Tongue (tissue), 1 donor: ENCODE measurements at regions not wholly inside any gene's neighbourhood (a gene's known extent, or its start where the extent isn't known, plus 50 kb on each side); places are given as distances from the start of the nearest gene placed in this dataset.

ENCODE experiments used
- DNase-seq: peaks from one replicate; pipeline ENCODE4 v3.0.0-alpha.2; 2015

GRCh38 chr16:88289561-88289960, 93.2 kb upstream of the ZNF469 start:
- DNase-seq: no peak

DNA sequence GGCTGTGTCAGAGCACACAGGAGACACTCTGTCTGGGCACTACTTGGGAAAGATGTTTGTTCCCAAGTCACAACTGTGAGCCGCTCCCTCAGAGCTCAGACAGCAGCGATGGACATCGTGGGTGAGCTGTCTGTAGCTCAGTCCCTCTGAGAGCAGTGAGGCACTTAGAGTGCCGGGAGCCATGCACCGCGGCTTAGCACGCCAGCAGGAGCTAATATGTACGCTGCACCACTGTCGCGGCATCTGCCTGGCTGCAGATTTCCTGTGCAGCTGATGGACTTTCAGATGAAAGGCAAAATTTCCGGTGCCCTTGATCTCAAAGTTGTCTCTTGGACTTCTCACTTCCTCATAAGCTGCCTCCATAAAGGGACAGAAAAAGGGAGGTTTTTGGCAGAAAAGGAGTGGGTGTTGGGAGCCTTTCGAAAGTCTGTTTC, 92.8 kb upstream of the ZNF469 start:
- no peak for DNase-seq

- no peak for DNase-seq
Observed at GRCh38 chr16:88290850-88291830, 91.6 kb upstream of the ZNF469 start.

- no peak for DNase-seq
Observed at GRCh38 chr16:88292007-88292970, 90.5 kb upstream of the ZNF469 start.

DNA sequence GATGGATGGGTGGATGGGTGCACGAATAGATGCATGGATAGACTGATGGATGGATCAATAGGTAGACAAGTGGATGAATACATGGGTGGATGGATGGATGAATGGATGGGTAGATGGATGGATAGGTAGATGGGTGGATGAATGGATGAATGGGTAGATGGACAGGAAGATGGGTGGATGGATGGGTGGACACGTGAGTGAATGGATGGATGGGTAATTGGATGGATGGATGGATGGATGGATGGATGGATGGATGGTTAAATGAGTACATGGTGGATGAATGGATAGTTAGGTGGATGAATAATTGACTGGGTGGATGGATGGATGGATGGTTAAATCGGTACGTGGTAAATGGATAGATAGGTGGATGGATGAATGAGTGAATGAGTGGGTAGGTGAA, 89.7 kb upstream of the ZNF469 start:
- no peak for DNase-seq

DNA sequence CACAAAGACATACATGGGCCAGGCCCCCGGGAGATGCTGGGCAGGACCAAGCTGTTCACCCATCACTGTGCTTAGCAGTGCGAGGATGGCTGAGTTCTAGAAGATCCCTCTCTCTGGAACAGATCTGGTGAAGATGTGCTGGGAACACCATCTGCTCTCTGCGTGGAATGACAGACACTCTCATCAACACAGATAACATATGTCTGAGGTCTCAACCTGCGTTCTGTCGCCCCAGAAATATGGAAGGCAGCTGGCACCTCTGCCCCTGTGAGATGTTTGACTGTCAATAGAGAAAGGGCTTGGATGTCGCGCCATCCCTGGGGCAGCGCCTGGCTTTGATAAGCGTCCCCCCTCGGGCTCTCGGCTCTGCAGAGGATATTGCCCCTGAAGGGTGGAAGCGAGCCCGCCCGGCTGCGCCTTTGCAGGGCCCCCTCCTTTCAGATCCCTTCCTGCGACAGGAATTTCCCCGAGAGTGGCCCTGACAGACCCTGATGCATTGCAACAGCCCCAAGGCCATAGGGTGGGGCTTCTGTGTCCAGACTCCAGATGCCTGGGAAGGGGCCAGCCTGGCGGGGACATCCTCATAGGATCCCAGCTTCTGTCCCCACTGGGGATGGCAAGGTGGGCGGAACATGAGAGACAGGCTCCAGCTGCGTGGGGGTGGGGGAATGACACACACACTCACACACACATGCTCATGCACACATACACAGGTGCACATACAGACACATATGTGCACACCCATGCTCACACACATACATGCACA, 86.9 kb upstream of the ZNF469 start:
- DNase-seq: no peak

DNA sequence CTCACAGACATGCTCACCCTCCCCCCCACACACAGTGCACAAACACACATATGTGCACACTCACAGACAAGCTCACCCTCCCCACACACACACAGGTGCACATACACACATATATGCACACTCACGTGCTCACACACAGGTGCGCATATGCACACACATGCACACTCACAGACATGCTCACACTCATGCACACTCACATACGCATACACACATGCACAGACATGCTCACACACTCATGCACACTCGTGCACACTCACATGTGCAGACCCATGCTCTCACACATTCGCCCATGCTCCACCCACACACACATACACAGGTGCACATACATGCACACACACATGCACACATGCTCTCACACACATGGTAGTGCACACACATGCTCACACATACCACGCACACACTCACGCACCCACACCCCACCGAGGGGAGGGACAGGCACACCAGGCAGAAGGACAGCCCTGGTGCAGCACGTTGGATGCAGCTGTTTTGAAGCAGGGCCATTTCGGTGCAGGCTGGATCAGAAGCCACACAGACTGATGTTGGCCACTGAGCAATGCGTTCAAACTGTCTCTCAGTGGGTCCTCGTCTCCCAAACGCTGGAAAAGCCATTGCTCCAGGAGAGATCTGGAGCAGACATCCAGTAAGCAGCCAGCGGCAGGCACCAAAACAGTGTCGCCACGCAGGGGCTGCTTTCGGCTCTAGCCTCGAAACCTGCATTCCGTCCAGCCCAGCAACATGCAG, 86.2 kb upstream of the ZNF469 start:
- DNase-seq: no peak

DNA sequence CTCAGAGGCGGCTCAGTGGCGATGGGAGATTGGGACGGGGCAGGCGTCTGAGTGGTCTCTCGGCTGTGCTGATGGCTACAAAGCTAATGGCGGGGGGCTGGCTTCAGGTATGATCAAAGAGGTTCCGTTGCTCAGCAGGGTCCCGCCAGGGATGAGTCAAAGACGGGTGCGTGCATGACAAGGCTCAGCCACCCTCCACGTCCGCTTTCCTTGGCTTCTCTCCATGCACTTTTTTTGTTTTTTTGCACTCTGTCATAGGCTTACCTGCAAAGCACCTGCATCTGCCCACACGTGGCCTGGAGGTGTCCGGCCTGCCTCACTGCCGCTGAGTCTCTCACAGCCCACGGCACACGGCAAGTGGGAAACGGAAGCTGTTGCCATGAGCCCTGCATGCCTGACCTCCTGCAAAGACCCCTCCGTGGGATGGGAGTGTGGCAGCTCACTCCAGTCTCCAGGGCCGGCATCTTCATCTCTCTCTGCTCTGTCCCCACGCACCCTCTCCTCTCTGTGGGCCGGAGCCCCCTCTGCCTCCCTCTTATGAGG, 85.5 kb upstream of the ZNF469 start:
- no peak for DNase-seq

GRCh38 chr16:88298181-88298832, 84.5 kb upstream of the ZNF469 start:
- no peak for DNase-seq

DNA sequence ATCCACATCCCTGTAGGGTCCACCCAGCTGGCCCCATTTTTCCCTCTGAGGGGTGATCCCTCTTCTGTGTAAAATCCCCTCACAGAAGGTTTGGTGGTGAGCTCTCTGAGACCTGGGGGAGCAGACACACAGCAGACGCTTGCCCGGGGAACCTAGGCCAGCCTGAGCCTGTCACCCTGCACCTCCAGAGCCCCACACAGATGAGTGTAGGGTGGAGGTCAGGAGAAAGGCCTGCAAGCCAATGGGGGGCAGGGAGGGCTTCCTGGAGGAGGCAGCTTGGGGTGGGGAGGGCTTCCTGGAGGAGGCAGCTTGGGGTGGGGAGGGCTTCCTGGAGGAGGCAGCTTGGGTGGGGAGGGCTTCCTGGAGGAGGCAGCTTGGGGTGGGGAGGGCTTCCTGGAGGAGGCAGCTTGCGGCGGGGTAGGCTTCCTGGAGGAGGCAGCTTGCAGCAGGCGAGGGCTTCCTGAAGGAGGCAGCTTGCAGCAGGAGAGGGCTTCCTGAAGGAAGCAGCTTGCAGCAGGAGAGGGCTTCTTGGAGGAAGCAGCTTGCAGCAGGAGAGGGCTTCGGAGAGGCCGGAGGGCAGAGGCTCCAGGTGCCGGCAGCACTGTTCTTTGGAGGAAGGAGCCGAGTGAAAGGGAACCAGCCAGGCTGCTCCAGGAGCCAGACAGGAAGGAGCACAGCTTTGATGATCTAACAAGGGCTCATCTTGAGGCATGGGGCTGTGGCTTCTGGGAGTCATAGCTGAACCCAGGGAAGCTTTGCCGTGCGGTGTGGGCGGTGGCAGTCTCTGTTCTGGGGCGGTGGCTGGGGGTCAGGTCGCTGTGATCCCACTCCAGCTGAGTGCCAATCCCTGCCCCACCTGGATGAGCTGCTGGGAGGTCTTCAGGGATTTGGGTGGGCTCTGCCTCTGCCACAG, 83.7 kb upstream of the ZNF469 start:
- no peak for DNase-seq

- no peak for DNase-seq
Observed at GRCh38 chr16:88299751-88300462, 82.9 kb upstream of the ZNF469 start.

DNA sequence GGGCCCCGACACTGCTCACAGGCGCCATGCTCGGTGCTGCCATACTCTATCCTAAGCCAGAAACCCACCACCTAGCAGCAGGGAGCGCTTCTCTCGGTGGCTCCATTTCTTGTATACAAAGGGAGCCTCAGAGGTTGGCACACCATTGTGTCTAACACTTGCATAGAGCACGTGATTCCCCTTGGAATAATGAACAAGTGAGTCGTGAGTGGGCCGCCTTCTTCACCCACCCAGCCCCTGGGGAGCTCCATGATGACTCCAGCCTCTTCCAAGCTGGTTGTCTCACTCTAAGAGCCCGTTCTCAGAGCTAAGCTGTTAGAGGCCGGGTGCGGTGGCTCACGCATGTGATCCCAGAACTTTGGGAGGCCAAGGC, 82.3 kb upstream of the ZNF469 start:
- DNase-seq: no peak

GRCh38 chr16:88301431-88301830, 81.3 kb upstream of the ZNF469 start:
- no peak for DNase-seq

GRCh38 chr16:88301886-88302285, 80.9 kb upstream of the ZNF469 start:
- no peak for DNase-seq

GRCh38 chr16:88302666-88303065, 80.1 kb upstream of the ZNF469 start:
- no peak for DNase-seq

GRCh38 chr16:88303405-88303804, 79.4 kb upstream of the ZNF469 start:
- DNase-seq: no peak

- DNase-seq: peak; percentile 69
Observed at GRCh38 chr16:88303890-88304819, 78.6 kb upstream of the ZNF469 start.

- no peak for DNase-seq
Observed at GRCh38 chr16:88305176-88305575, 77.6 kb upstream of the ZNF469 start.
